ENCODE measurements at regions not wholly inside any gene's neighbourhood (a gene's known extent, or its start where the extent isn't known, plus 50 kb on each side); places are given as distances from the start of the nearest gene placed in this dataset.
A peak's percentile ranks its signal among the peaks of the same experiment; 100 is the strongest.

GRCh38 chr3:5425371-5425770 is 237.9 kb downstream of the EDEM1 start:
- no peak for DNase-seq (ENCODE audit: low read depth)
- TF ChIP-seq CTCF (IDR thresholded peaks at IDR 0.05; ENCODE audit: control insufficient read depth, extremely low read depth, insufficient read depth), result no peak
- no peak overlapping the region for H3K4me3 ChIP-seq (ENCODE audit: low read depth, low read length)

- H3K4me3 ChIP-seq (ENCODE audit: low read depth, low read length), result no peak overlapping the region
- TF ChIP-seq CTCF (IDR thresholded peaks at IDR 0.05; ENCODE audit: control insufficient read depth, extremely low read depth, insufficient read depth), result peak; percentile 99
- peak; percentile 59 for DNase-seq (ENCODE audit: low read depth)
These were observed 238.8 kb downstream of the EDEM1 start for GRCh38 chr3:5426094-5426883.

- no peak for DNase-seq (ENCODE audit: low read depth)
- TF ChIP-seq CTCF (IDR thresholded peaks at IDR 0.05; ENCODE audit: control insufficient read depth, extremely low read depth, insufficient read depth), result no peak
These were observed 239.5 kb downstream of the EDEM1 start for GRCh38 chr3:5427021-5427420.

GRCh38 chr3:5427938-5428337 is 240.4 kb downstream of the EDEM1 start:
- TF ChIP-seq CTCF (IDR thresholded peaks at IDR 0.05; ENCODE audit: control insufficient read depth, extremely low read depth, insufficient read depth), result no peak
- H3K4me3 ChIP-seq (ENCODE audit: low read depth, low read length), result no peak overlapping the region
- no peak for DNase-seq (ENCODE audit: low read depth)

More at GRCh38 chr3:5427021-5427420, 239.5 kb downstream of the EDEM1 start:
- H3K4me3 ChIP-seq (ENCODE audit: low read depth, low read length), result no peak overlapping the region

GRCh38 chr3:5428607-5429516 is 241.4 kb downstream of the EDEM1 start:
- TF ChIP-seq CTCF (IDR thresholded peaks at IDR 0.05; ENCODE audit: control insufficient read depth, extremely low read depth, insufficient read depth), result no peak
- no peak for DNase-seq (ENCODE audit: low read depth)
- no peak overlapping the region for H3K4me3 ChIP-seq (ENCODE audit: low read depth, low read length)

GRCh38 chr3:5429517-5429890 is 242.0 kb downstream of the EDEM1 start:
- no peak for TF ChIP-seq CTCF (IDR thresholded peaks at IDR 0.05; ENCODE audit: control insufficient read depth, extremely low read depth, insufficient read depth)
- DNase-seq (ENCODE audit: low read depth), result no peak
- H3K4me3 ChIP-seq (ENCODE audit: low read depth, low read length), result no peak overlapping the region
